ENCODE measurements at regions not wholly inside any gene's neighbourhood (a gene's known extent, or its start where the extent isn't known, plus 50 kb on each side); places are given as distances from the start of the nearest gene placed in this dataset.

GRCh38 chr4:156635051-156635450 is 336.5 kb downstream of the PDGFC start:
- TF ChIP-seq MYC (IDR thresholded peaks at IDR 0.05; ENCODE audit: low read depth, low read length) = no peak
- TF ChIP-seq MAX (IDR thresholded peaks at IDR 0.05; ENCODE audit: insufficient read depth, insufficient read length) = no peak
- TF ChIP-seq POLR2A (IDR thresholded peaks at IDR 0.05; ENCODE audit: low read depth, low read length) = no peak
- no peak for TF ChIP-seq CTCF (IDR thresholded peaks at IDR 0.05; ENCODE audit: extremely low read depth in 1 of 2, insufficient read depth in 1 of 2, low read depth in 1 of 2, low read length in 2 of 2)
- TF ChIP-seq JUN (IDR thresholded peaks at IDR 0.05; ENCODE audit: borderline replicate concordance, insufficient read depth, insufficient read length, low read depth) = no peak
- TF ChIP-seq FOS (IDR thresholded peaks at IDR 0.05; ENCODE audit: borderline replicate concordance, insufficient read depth, low read length) = no peak
- no peak for TF ChIP-seq GATA2 (IDR thresholded peaks at IDR 0.05; ENCODE audit: insufficient read depth, insufficient read length, low read depth, low read length)
- no peak for TF ChIP-seq EZH2 (IDR thresholded peaks at IDR 0.05; ENCODE audit: borderline replicate concordance, low read depth, low read length, severe bottlenecking)
- TF ChIP-seq POLR2AphosphoS5 (IDR thresholded peaks at IDR 0.05; ENCODE audit: insufficient read depth, low read depth, low read length) = no peak
- FAIRE-seq = no peak

More at GRCh38 chr4:156635051-156635450, 336.5 kb downstream of the PDGFC start:
- ChIA-PET POLR2A (no interaction called here), CTCF (no interaction called here)
- Histone ChIP-seq H3K4me1 (ENCODE audit: control insufficient read depth, extremely low read depth, insufficient read depth, low read length) (no peaks in the 10 kb centered on the region), H3K27ac (ENCODE audit: insufficient read depth, low read depth, low read length) (no peak overlapping the region), H3K79me2 (ENCODE audit: control insufficient read depth, insufficient read depth, low read length) (no peaks in the 10 kb centered on the region), H2AFZ (ENCODE audit: low read depth, low read length) (no peak overlapping the region), H3K36me3 (ENCODE audit: control insufficient read depth in 2 of 2, extremely low read depth in 1 of 2, insufficient read depth in 2 of 2, low read length in 2 of 2) (no peaks in the 10 kb centered on the region), H3K9ac (replicated peaks; ENCODE audit: extremely low read depth, insufficient read depth, low read length) (no peak overlapping the region), H3K27me3 (ENCODE audit: control insufficient read depth in 2 of 2, insufficient read depth in 2 of 2, low read length in 2 of 2) (no peaks in the 10 kb centered on the region), H3K9me3 (replicated peaks; ENCODE audit: control insufficient read depth, insufficient read depth, low read length) (no peaks in the 10 kb centered on the region), H3K4me3 (replicated peaks in 1 of 3; ENCODE audit: insufficient read depth in 1 of 3, low read depth in 1 of 3, low read length in 3 of 3) (no peak overlapping the region), H4K20me1 (replicated peaks; ENCODE audit: control insufficient read depth, extremely low read depth, insufficient read depth, low read length) (no peaks in the 10 kb centered on the region), H3K9me1 (replicated peaks; ENCODE audit: control insufficient read depth, extremely low read depth, insufficient read depth, low read length) (no peaks in the 10 kb centered on the region), H3K4me2 (ENCODE audit: insufficient read depth, low read length) (no peak overlapping the region)
- dilution Hi-C loops (cut with MboI; ENCODE audit: extremely low pct_ligation_motif_present, low sequenced_read_pairs) = no loop called here
- no TSS peak for BruUV-seq (replicated peaks)
- no peak for DNase-seq (ENCODE audit: low read depth, low spot score)
- intact Hi-C loops (cut with micrococcal nuclease) = no loop called here

Measured in endothelial cell of umbilical vein (primary cell).